ENCODE measurements at regions not wholly inside any gene's neighbourhood (a gene's known extent, or its start where the extent isn't known, plus 50 kb on each side); places are given as distances from the start of the nearest gene placed in this dataset.

GRCh38 chr16:73883126-73883525 is 413.5 kb upstream of the PSMD7 start:
- H3K27ac Mint-ChIP-seq: no peak overlapping the region
- POLR2A ChIA-PET: no interaction called here
- no peaks in the 10 kb centered on the region for H3K4me1 Mint-ChIP-seq
- CTCF ChIA-PET: no interaction called here
- H3K9me3 Mint-ChIP-seq: no peaks in the 10 kb centered on the region
- DNase-seq: no peak
- H3K4me3 Mint-ChIP-seq: no peak overlapping the region
- H3K27me3 Mint-ChIP-seq: no peaks in the 10 kb centered on the region
- no peaks in the 10 kb centered on the region for H3K36me3 Mint-ChIP-seq (ENCODE audit: low read depth)

DNA sequence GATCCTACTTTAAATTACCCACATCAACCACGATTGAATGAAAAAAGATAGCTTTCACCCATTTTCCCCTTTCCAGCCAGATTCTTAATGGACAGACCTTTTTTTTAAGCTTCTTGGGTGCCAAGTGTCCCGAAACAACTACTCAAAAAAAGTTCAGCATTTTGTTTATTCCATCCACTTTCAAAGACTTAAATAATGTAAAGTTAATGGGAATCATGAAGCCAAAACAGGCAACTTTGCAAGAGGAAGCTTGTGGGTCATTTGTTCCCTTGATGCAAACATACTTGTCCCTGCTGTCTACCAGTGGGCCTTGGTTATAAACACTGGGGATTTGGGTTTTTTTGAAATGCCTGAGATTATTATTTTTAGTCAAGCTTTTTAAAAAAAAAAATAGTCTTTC is 414.0 kb upstream of the PSMD7 start:
- H3K27me3 Mint-ChIP-seq: no peaks in the 10 kb centered on the region
- DNase-seq: no peak
- ChIA-PET POLR2A (no interaction called here), CTCF (no interaction called here)
- no peaks in the 10 kb centered on the region for H3K4me1 Mint-ChIP-seq
- H3K27ac Mint-ChIP-seq: no peak overlapping the region
- H3K36me3 Mint-ChIP-seq (ENCODE audit: low read depth): no peaks in the 10 kb centered on the region
- H3K9me3 Mint-ChIP-seq: no peaks in the 10 kb centered on the region
- no peak overlapping the region for H3K4me3 Mint-ChIP-seq

DNA sequence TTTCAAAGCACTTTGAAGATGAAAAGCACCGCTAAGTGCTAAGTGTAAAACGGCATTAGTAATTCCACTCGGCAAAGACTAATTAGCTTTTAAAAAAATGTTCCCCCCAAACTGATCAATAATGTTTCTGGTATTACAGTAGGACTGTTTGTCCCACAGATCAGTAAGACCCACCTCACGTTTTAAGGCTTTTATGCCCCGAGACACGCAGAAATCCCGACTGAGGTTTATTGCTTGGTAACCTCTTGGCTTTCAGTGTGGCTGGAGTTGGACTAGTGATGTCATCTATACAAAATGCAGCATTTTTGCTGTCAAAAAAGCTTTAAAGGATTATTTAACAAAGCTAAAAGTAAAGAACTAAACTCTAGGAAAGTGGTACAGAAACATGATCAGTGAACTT is 414.6 kb upstream of the PSMD7 start:
- ChIA-PET POLR2A (no interaction called here), CTCF (no interaction called here)
- Mint-ChIP-seq H3K4me3 (no peak overlapping the region), H3K36me3 (ENCODE audit: low read depth) (no peaks in the 10 kb centered on the region), H3K27me3 (no peaks in the 10 kb centered on the region), H3K9me3 (no peaks in the 10 kb centered on the region), H3K27ac (no peak overlapping the region), H3K4me1 (no peaks in the 10 kb centered on the region)
- DNase-seq: no peak

DNA sequence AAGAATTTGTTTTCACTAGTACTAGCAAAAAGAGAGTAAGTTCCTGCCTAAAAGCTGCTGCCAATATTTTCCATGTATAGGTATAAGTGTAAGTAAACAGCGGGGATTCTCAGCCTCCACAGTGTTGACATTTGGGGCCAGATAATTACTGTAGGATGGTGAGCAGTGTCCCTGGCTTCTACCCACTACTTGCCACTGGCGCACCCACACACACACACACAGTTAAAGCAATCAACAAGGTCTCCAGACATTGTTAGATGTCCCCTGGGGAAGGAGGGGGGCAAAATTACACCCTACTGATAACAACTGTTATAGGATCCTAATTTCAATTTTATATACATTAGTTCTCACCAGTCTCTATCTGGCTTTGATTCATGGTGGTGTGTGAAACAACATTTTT is 417.0 kb upstream of the PSMD7 start:
- Mint-ChIP-seq H3K36me3 (ENCODE audit: low read depth) (no peaks in the 10 kb centered on the region), H3K4me1 (no peaks in the 10 kb centered on the region), H3K4me3 (no peak overlapping the region), H3K27ac (no peak overlapping the region), H3K27me3 (no peaks in the 10 kb centered on the region), H3K9me3 (no peaks in the 10 kb centered on the region)
- POLR2A ChIA-PET: no interaction called here
- CTCF ChIA-PET: no interaction called here
- no peak for DNase-seq

- H3K27me3 Mint-ChIP-seq: no peaks in the 10 kb centered on the region
- no peaks in the 10 kb centered on the region for H3K9me3 Mint-ChIP-seq
- H3K4me1 Mint-ChIP-seq: no peaks in the 10 kb centered on the region
- no peak for DNase-seq
- H3K27ac Mint-ChIP-seq: no peak overlapping the region
- no peaks in the 10 kb centered on the region for H3K36me3 Mint-ChIP-seq (ENCODE audit: low read depth)
- ChIA-PET CTCF (interaction anchor here (0.7 to 1.2 kb wide), 2 partner anchors 10 to 1046 kb away, joined by 3 to 7 read pairs; no protein-coding TSS in a partner anchor), POLR2A (no interaction called here)
- no peak overlapping the region for H3K4me3 Mint-ChIP-seq
Observed at GRCh38 chr16:73878611-73879010, 418.0 kb upstream of the PSMD7 start.

GRCh38 chr16:73877150-73877549 is 419.5 kb upstream of the PSMD7 start:
- H3K4me1 Mint-ChIP-seq: no peaks in the 10 kb centered on the region
- CTCF ChIA-PET: no interaction called here
- H3K9me3 Mint-ChIP-seq: no peaks in the 10 kb centered on the region
- no peaks in the 10 kb centered on the region for H3K36me3 Mint-ChIP-seq (ENCODE audit: low read depth)
- POLR2A ChIA-PET: no interaction called here
- H3K4me3 Mint-ChIP-seq: no peak overlapping the region
- H3K27me3 Mint-ChIP-seq: no peaks in the 10 kb centered on the region
- H3K27ac Mint-ChIP-seq: no peak overlapping the region
- DNase-seq: no peak

GRCh38 chr16:73875996-73876690 is 420.5 kb upstream of the PSMD7 start:
- no peaks in the 10 kb centered on the region for H3K36me3 Mint-ChIP-seq (ENCODE audit: low read depth)
- no peak overlapping the region for H3K27ac Mint-ChIP-seq
- ChIA-PET CTCF (no interaction called here), POLR2A (no interaction called here)
- no peaks in the 10 kb centered on the region for H3K9me3 Mint-ChIP-seq
- no peak for DNase-seq
- no peaks in the 10 kb centered on the region for H3K27me3 Mint-ChIP-seq
- no peaks in the 10 kb centered on the region for H3K4me1 Mint-ChIP-seq
- H3K4me3 Mint-ChIP-seq: no peak overlapping the region

DNA sequence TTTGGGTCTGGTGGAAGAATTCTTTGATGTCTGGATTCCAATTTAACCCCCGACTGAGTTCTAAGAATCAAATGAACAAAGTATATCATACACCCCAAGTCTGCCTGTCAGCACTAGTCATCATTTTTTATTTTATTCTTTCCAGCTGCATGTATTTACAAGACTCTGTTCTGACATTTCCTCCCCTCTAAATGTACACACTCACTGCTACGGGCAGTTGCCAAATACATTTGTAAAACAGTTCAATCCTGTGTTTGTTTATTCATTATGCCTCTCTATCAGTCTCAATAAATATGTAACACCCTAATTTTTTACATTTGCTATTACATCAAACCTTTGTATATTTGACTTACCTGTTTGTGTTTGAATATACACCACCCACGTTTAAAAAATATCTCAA is 422.3 kb upstream of the PSMD7 start:
- Mint-ChIP-seq H3K27me3 (no peaks in the 10 kb centered on the region), H3K27ac (no peak overlapping the region), H3K4me1 (no peaks in the 10 kb centered on the region), H3K36me3 (ENCODE audit: low read depth) (no peaks in the 10 kb centered on the region), H3K4me3 (no peak overlapping the region), H3K9me3 (no peaks in the 10 kb centered on the region)
- CTCF ChIA-PET: no interaction called here
- POLR2A ChIA-PET: no interaction called here
- no peak for DNase-seq

GRCh38 chr16:73873643-73874042 is 423.0 kb upstream of the PSMD7 start:
- Mint-ChIP-seq H3K27me3 (no peaks in the 10 kb centered on the region), H3K9me3 (no peaks in the 10 kb centered on the region), H3K4me1 (no peaks in the 10 kb centered on the region), H3K27ac (no peak overlapping the region), H3K36me3 (ENCODE audit: low read depth) (no peaks in the 10 kb centered on the region), H3K4me3 (no peak overlapping the region)
- CTCF ChIA-PET: no interaction called here
- POLR2A ChIA-PET: no interaction called here
- no peak for DNase-seq

DNA sequence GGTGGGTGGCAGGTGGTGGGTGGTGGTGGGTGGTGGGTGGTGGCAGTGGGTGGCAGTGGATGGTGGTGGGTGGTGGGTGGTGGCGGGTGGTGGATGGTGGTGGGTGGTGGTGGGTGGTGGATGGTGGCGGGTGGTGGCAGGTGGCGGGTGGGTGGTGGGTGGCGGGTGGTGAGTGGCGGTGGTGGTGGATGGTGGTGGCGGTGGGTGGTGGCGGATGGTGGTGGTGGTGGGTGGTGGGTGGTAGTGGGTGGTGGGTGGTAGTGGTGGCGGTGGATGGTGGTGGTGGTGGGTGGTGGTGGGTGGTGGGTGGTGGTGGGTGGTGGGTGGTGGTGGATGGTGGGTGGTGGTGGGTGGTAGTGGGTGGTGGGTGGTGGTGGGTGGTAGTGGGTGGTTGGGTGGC is 423.8 kb upstream of the PSMD7 start:
- H3K4me3 Mint-ChIP-seq: no peak overlapping the region
- no peaks in the 10 kb centered on the region for H3K36me3 Mint-ChIP-seq (ENCODE audit: low read depth)
- H3K27ac Mint-ChIP-seq: no peak overlapping the region
- H3K27me3 Mint-ChIP-seq: no peaks in the 10 kb centered on the region
- H3K9me3 Mint-ChIP-seq: no peaks in the 10 kb centered on the region
- no peaks in the 10 kb centered on the region for H3K4me1 Mint-ChIP-seq
- no peak for DNase-seq
- ChIA-PET POLR2A (no interaction called here), CTCF (no interaction called here)

DNA sequence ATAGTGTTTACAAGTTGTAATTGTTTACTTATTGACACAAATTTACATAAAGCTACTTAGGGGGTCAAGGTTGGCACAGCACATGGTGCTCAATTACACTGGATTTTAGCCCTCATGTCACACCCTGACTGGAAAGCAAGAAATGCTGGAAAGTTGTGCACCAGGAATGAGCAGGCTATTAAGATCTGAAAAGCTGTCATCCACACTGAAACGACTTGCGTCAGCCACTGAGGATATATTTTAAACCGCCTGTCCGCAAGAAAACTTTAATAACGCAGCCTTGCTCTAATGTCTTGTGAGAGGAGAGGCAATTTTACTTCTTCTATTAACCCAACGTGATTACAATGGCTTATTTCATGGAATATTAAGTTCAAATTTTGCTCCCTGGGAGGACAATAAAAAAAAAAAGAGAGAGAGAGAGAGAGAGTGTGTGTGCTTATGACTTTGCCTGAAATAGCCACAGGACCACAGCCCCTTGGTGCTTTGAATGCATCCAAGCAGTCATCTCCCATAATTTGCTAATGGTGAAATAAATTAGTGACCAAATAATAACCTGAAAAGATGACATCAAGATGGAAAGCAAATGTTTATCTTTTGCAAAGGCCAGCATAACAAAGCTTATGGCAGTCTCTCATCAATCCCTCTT is 425.4 kb upstream of the PSMD7 start:
- H3K4me1 Mint-ChIP-seq: no peaks in the 10 kb centered on the region
- no peak overlapping the region for H3K27ac Mint-ChIP-seq
- CTCF ChIA-PET: no interaction called here
- no peaks in the 10 kb centered on the region for H3K36me3 Mint-ChIP-seq (ENCODE audit: low read depth)
- DNase-seq: no peak
- H3K9me3 Mint-ChIP-seq: no peaks in the 10 kb centered on the region
- POLR2A ChIA-PET: no interaction called here
- no peaks in the 10 kb centered on the region for H3K27me3 Mint-ChIP-seq
- no peak overlapping the region for H3K4me3 Mint-ChIP-seq

- Mint-ChIP-seq H3K9me3 (no peaks in the 10 kb centered on the region), H3K36me3 (ENCODE audit: low read depth) (no peaks in the 10 kb centered on the region), H3K4me1 (no peaks in the 10 kb centered on the region), H3K27me3 (no peaks in the 10 kb centered on the region), H3K4me3 (no peak overlapping the region), H3K27ac (no peak overlapping the region)
- ChIA-PET POLR2A (no interaction called here), CTCF (no interaction called here)
- DNase-seq: no peak
Observed at GRCh38 chr16:73869126-73869525, 427.5 kb upstream of the PSMD7 start.

GRCh38 chr16:73864868-73865267 is 431.7 kb upstream of the PSMD7 start:
- Mint-ChIP-seq H3K4me3 (no peak overlapping the region), H3K4me1 (no peaks in the 10 kb centered on the region), H3K27me3 (no peaks in the 10 kb centered on the region), H3K36me3 (ENCODE audit: low read depth) (no peaks in the 10 kb centered on the region), H3K27ac (no peak overlapping the region), H3K9me3 (no peaks in the 10 kb centered on the region)
- CTCF ChIA-PET: no interaction called here
- DNase-seq: no peak
- POLR2A ChIA-PET: no interaction called here

DNA sequence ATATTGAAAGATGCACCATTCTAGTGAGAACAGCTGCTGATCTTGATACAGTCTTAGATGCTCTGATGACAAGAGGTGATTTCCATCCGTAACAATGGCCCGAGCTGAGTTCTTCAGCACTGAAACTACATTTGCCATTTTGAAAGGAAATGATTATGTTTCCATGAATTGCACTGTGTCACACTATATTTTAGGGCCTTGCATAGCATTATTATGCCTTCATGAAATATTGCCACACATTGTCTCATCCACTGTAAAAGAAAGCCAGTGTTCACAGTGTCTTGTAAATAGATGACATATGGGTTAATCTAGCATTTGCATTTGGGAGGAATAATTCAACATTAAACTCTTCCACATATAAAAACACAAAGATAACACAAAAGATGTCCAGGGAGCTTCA is 438.3 kb upstream of the PSMD7 start:
- no peak for DNase-seq
- Mint-ChIP-seq H3K4me1 (no peaks in the 10 kb centered on the region), H3K27ac (no peak overlapping the region), H3K9me3 (no peaks in the 10 kb centered on the region), H3K4me3 (no peak overlapping the region), H3K27me3 (no peaks in the 10 kb centered on the region), H3K36me3 (ENCODE audit: low read depth) (no peaks in the 10 kb centered on the region)
- POLR2A ChIA-PET: no interaction called here
- CTCF ChIA-PET: no interaction called here

All from activated CD4-positive, alpha-beta memory T cell treated with anti-CD3 and anti-CD28 coated beads, Interleukin-2, amount 10 ng/mL, durations not matched to agents 7 days and 5 days (primary cell).